Right kidney (tissue), 1 donor: ENCODE measurements at regions not wholly inside any gene's neighbourhood (a gene's known extent, or its start where the extent isn't known, plus 50 kb on each side); places are given as distances from the start of the nearest gene placed in this dataset.
"Not testable (repeated sequence)": the region's sequence is repeated elsewhere in the genome, so short reads cannot be mapped to it uniquely, and the experiment has no call there.

Experiments
- DNase-seq: peaks from one replicate; pipeline ENCODE4 v3.0.0-alpha.2; 2016

DNA sequence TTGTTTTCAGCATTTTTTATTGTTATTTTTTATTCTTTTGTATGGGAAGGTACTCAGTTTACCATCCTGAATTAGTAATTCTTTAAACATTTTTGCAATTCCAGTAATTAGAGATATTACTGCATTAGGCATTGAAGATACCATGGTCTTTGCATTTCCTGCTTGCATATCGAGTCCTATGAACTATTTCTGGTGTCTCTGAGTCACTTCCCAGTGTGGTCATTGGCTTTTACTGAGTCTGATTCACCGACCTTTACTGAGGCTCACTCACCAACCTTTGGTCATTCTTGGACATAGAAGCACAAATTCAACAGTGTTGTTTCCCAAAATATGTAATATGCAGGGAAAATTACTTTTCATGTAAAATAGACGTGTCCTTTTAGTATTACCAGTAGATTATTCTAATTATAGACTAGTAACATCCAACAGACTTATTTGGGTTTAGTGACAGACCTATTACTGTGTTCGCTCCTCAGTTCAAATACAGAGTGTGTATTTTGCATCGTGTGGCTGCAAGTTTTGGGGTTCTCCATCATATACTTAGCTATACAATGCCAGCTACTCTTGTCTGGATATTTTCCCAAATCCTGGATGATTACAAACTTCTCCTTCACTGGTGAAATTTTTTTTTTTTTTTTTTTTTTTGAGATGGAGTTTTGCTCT is 180.7 kb upstream of the PRSS1 start:
- DNase-seq = no peak

DNA sequence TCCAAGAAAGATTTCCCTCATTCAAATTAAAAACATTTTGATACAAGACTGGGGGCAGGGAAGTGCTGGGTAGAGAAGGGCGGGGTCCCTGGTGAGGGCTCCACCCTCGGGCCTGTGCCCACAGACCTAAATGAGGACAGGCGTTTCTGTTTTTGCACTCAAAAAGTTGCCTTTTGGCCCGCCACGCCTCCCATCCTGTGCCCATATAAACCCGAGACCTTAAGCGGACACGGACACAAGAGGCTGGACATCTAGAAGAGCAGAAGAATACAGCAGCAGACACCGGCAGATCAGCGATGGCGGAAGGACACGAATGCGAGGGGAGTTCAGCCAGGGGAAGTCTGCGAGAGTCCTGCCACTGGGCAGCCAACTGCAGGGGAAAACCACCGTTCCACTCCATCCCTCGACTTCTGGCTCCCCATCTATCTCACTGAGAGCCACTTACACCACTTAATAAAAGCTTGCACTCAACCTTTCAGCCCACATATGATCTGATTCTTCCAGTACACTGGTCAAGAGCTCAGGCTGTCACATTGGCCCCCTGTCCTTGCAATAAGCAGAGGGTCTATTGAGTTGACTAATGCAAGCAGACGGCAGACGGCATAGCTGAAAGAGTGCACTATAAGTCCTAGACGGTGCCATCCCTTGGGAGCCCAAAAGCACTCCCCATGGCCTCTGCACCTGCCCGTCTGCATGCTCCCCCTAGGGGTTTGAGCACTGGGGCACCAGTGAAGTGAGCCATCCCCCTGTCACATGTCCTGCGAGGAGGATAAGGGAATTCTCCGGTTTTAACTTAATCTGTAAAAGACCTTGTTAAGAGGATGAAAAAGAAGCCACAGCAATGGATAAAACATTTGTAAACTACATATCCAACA is 181.8 kb upstream of the PRSS1 start:
- no peak for DNase-seq

DNA sequence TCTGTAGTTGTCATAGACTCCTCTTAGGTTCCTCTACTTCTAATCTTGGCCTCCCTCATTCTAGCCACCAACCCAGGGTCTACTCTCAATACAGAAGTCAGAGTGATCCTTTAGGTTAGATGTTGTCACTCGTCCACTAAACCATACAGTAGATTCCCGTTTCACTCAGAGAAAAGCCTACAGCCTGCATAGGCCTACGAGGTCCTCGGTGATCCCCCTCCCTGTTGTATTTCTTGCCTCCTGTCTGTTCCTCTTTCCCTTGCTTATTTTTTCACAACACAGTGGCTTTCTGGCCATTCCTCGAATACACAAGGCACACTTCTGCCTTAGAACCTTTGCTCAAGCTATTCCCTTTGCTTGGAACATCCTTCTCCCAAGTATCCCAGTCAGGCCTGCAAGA is 183.0 kb upstream of the PRSS1 start:
- DNase-seq = no peak

DNA sequence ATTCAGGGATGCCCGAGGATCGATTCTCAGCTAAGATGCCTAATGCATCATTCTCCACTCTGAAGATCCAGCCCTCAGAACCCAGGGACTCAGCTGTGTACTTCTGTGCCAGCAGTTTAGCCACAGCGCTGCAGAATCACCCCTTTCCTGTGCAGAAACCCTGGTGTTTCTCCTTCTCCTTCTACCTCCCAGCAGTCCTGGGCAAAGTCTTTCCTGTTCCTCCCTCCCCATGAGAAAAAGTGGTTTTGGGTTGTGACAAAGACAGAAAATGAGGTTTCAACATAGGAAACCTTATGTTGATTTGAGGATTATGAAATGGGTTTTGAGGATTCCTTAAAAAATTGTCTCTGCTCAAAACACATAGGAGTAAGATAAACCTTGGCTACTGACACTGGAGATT is 185.1 kb upstream of the PRSS1 start:
- not testable (repeated sequence) for DNase-seq

DNA sequence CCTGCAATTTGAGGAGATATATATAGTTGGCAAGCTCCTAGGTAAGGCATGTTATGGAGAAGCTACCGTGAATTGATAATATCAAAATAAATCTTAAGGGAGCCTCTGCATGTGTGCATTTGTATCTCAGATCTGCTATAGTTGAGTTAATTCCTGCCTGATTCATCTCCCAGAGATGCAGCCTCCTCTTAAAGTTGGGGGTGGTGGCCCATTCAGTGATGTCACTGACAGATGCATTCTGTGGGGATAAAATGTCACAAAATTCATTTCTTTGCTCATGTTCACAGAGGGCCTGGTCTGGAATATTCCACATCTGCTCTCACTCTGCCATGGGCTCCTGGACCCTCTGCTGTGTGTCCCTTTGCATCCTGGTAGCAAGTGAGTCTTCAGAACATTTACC is 185.8 kb upstream of the PRSS1 start:
- DNase-seq = no peak

DNA sequence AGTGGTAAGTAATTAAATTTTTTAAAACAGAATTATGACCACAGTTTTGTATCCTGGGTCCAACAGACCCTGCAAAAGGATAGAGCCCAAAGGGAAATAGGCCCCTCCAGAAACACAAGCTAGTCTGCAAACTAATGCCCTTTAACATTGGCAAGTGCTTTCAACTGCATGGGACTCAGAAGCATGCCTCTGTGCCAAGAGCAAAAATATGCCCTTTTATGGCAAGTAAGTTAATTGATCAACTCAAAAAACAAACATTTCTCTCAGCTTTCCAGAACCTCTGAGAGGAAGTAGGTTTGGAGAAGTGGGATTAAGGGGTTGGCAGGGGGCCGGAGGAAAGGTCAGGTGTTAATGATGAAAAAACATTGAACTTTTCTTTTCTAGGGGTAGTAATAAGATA is 186.6 kb upstream of the PRSS1 start:
- DNase-seq = no peak

DNA sequence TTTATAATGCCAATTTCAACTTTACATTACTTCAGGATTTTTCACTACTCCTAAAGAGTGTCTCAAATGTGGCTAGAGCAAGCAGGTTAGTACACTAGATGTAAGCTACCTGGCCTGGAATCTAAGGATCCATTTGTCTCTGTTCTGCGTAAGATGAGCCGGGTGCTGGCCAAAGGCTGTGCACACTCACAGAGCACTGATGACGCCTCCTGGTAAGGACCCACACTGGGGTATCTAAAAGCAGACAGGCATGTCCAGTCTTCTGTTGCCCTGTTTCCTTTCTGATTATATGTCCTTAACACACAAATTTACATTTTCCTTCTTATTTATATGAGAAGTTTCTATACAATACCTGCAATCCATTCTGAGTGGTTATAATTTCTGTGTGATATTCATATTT is 187.9 kb upstream of the PRSS1 start:
- not testable (repeated sequence) for DNase-seq

DNA sequence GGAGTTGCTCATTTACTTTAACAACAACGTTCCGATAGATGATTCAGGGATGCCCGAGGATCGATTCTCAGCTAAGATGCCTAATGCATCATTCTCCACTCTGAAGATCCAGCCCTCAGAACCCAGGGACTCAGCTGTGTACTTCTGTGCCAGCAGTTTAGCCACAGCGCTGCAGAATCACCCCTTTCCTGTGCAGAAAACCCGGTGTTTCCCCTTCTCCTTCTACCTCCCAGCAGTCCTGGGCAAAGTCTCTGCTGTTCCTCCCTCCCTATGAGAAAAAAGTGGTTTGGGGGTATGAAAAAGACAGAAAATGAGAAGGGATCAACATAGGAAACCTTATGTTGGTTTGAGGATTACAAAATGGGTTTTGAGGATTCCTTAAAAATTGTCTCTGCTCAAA is 188.5 kb upstream of the PRSS1 start:
- DNase-seq = not testable (repeated sequence)

DNA sequence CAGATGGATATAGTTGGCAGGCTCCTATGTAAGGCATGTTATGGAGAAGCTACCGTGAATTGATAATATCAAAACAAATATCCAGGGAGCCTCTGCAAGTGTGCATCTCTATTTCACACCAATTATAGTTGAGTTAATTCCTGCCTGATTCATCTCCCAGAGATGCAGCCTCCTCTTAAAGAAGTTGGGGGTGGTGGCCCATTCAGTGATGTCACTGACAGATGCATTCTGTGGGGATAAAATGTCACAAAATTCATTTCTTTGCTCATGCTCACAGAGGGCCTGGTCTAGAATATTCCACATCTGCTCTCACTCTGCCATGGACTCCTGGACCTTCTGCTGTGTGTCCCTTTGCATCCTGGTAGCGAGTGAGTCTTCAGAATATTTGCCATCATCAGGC is 189.1 kb upstream of the PRSS1 start:
- DNase-seq = no peak

DNA sequence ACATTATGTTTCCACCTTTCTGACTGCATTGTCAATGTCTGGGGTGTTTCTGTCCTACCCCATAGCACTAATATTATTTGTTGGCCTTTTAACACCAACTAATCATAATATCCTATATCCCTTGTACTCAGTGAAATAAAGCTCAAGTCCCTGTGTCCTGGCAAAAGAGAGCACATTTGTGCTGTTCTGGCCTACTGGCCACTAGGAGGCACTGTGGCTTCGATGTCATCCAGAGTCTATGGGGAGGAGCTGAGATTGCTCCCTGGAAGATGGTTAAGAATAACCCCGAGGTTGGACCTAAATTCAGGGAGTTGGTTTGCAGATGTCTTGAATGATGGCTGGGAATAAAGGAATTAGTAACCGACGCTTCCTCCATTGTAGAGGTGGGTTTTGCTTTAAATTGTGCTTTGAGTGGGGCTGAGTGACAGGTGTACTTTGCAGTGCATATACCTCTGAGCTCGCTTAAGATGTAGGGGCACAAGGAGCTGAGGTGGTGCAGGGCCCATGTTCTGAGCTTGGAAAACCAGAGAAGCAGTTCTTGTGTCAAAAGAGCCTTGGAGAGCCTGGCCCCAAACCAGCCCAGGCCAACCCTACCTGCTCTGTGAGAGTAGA is 191.2 kb upstream of the PRSS1 start:
- no peak for DNase-seq

DNA sequence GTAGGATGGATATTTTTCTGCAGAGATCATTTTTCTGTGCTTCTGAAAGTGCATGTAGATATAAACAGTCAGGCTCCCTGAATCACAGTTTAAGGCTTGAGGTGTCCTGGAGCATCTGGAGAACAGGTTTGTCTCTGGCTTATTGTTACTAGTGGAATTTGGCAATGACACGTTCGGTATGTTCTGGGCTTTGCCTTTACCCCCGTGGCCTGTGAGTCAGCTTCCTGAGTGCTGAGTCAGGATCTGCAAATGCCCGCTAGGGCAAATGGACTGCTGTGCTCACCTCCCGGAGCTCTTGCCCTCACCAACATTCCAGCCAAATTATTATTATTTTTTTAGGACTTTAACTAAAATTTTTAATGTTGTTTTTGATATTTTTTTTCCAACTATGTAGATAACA is 192.5 kb upstream of the PRSS1 start:
- no peak for DNase-seq

DNA sequence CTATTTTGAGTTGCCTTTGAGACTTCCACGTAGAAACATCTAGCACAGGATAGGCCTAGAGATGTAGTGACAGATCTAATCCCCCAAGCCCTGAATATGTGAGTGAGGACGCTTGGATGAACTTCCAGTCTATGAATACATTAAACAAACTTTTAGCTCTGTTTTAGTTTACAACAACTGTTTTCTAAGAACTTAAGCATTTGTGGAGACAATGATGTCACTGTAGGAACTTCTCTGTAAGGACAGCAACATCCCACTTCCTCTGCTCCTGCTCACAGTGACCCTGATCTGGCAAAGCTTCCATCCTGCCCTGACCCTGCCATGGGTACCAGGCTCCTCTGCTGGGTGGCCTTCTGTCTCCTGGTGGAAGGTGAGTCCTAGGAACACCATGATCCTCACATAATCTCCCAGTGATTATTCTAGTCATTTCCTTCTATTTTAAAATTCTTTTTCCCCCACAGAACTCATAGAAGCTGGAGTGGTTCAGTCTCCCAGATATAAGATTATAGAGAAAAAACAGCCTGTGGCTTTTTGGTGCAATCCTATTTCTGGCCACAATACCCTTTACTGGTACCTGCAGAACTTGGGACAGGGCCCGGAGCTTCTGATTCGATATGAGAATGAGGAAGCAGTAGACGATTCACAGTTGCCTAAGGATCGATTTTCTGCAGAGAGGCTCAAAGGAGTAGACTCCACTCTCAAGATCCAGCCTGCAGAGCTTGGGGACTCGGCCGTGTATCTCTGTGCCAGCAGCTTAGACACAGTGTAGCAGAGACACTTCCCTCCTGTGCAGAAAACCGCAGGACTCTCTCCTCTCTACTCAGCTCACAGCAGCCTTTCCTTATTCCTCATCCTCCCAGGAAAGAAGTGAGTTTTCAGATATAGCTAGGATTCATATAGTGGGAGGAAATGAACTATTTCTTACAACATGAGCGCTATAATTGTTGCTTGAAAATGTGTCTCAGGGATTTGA is 194.4 kb upstream of the PRSS1 start:
- DNase-seq = no peak

DNA sequence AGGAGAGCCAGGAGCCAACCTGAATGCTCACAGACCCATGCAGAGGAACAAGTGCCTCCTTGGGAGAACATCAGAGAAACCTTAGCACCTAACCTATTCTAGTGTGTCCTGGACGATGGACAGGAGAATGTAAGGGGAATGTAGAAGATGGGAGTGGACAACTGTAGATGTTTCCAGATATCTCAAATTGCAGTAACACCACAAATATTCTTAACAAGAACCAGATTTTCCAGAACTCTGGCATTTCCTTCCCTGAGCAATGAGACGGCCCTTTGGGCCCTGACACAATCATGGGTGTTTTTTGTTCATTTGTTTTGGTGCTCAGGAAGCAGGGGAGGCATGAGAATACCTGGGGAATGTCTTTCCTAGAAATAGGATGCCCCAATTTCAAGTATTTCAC is 196.1 kb upstream of the PRSS1 start:
- no peak for DNase-seq

DNA sequence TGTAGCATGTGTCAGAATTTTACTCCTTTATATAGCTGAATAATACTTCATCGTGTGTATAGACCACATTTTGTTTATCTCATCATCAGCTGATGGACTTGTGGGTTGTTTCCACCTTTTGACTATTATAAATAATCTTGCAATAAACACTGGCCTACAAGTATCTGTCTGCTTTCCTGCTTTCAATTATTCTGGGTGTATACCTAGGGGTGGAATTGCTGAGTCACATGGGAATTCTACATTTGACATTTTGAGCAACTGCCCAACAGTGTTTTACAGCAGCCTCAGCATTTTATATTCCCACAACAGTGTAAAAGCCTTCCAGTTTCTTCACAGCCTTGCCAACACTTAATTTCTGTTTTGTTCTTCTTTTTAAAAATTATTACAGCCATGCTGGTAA is 200.3 kb upstream of the PRSS1 start:
- DNase-seq = no peak

DNA sequence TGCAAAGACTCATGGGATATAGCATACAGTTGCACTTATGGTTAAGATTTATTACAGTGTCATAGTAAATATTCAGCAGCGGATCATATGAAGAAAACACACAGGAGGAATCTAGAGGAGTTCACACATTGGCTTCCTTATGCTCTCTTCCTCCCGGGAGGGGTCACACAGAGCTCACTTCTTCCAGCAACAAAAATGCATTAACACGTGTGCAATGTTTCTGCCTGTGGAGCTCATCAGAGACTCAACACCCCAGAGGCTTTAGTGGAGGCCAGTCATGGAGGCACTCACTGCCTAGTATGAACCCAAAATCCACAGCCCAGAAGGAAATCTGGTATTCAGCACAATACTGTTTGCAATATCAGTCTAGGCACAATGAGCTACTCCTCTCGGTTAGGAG is 202.8 kb upstream of the PRSS1 start:
- no peak for DNase-seq

DNA sequence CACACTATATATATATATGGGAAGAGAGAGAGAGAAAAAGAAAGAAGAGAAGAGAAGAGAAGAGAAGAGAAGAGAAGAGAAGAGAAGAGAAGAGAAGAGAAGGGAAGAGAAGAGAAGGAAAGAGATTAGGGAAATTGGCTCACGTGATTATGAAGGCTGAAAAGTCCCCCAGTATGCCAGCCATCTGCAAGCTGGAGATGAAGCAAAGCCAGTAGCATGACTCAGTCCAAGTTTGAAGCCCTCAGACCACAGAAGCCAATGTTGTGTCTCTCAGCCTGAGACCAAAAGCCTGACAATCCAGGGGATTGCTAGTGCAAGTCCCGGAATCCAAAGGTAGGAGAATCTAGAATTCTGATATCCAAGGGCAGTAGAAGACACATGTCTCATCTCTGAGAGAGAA is 206.3 kb upstream of the PRSS1 start:
- no peak for DNase-seq

DNA sequence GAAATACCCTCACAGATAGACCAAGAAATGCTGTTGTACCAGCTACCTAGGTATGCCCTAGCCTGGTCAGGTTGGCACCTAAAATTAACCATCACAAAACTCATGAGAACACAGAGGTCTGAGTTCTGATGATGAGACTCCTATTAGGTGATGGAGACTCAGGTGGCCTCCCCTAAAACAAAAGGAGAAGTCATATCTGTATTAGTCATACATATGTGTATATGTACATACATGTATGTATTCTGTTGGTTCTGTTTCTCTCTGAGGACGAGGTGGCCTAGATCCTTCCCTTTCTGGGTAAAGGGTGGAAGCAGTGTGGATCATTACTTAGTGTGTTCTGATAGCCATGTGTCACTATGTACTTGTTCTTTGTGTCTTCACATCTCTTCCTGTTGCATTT is 207.2 kb upstream of the PRSS1 start:
- DNase-seq = no peak

DNA sequence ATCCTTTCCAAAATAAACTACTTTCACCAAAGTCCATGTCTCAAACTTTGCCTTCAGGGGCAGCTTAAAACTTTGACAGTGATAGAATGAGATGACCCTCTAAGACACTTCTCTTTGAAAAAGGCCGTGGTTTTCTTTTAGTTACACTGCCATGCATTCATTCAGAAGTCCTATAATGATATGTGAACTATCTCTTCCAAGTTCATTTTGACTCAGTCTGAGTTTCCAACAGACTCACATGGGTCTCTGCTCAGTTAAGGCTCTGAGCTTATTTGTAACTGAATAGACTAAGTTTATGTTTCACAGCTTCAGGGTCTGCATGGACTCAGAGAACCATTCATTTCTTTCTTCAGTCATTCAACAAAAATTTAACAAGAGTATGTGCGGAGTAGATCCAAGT is 208.9 kb upstream of the PRSS1 start:
- DNase-seq = no peak

DNA sequence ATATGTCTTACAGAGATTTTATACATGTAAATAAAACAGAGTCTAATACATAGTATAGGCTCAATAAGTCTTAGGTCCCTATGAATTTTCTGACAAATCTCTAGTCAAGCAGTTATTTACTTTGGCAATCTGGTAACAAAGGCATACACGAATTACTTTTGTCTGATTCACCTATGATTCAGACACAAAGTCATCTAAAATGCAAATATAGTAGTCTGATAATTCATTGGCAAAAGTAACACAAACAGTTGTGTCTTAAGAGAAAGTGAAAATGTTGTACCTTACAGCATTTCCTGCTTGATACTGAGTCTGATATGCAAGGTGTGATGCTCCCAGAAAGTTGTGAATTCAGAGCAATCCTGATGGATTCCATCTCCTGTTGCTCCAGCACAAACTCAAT is 209.4 kb upstream of the PRSS1 start:
- DNase-seq = no peak

DNA sequence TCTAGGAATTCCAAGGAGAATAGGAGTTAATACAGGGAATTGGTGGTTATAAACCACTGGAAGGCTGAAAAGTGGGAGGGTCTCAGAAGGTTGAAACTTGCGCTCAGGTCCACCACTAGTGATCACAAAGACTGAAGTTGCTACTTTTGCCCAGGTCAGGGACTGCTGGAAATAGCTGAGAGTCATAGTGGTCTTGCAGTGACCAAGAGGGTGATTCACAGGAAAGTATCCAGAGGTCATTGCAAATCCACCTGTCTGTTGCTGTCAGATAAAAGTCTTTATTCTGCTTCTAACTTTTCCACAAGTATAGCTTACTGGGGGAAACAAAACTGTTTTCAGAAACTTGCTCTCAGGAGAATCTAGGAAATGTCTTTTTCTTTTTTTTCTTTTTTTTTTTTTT is 211.5 kb upstream of the PRSS1 start:
- DNase-seq = no peak

DNA sequence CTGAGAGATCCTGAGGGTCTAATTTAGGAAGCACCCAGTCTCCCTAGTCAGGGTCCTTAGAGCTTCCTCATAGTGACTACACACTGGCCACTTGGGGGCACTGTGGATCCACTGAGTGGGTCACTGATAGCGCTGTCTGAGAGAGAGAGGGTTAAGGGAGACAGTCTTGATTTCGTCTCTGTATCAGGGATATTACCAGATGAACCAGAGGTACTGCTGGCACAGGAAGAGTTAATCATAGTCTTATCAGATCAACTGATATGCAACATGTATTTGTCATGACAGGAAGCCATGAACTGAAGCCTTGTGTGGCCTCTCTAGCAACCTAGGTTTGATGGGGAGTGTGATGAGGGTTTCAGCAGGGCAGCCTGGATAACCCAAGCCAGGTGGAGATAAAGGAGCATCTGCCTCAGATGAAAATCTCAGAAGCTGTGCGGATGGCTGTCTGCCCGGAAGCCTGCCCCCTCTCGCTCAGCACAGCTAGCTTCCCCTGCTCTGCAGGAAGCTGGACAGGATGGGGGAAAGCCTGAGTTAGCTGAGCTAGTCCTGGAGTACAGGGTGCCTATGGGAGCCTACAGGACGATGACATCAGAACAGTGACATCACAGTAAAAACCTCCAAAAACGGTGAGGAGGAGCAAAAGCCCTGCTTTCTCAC is 214.0 kb upstream of the PRSS1 start:
- no peak for DNase-seq

DNA sequence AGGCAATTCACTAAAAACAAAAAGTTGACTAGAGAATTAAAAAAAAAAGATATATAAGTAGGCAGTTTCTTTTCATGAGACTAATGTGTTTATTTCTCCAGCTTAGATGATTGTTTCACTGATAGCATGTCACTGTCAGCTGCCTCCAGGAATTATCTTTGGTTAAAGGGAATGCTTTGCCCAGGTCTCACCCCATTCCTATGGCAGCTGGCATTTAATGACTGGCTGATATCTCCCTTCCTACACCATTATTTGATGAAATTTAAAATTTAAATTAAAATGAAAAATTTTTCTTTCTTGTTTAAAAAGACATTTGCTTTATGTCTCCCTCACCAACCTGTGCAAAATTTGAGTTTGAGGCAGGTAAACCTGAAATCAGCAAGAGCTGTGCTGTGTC is 214.5 kb upstream of the PRSS1 start:
- DNase-seq = no peak
